ENCODE measurements at regions not wholly inside any gene's neighbourhood (a gene's known extent, or its start where the extent isn't known, plus 50 kb on each side); places are given as distances from the start of the nearest gene placed in this dataset.

- no peak for DNase-seq
- no peak overlapping the region for H3K9ac ChIP-seq (ENCODE audit: extremely low read depth, low read length, poor library complexity, severe bottlenecking)
- no peaks in the 10 kb centered on the region for H3K9me3 ChIP-seq (ENCODE audit: control insufficient read depth, low read length)
- Mint-ChIP-seq H3K9me3 (no peaks in the 10 kb centered on the region), H3K27me3 (ENCODE audit: insufficient read depth) (peaks cover 2% of the 10 kb centered on the region), H3K4me1 (peaks cover 37% of the 10 kb centered on the region), H3K4me3 (no peak overlapping the region), H3K27ac (no peak overlapping the region), H3K36me3 (ENCODE audit: low read depth) (no peaks in the 10 kb centered on the region)
- H3K36me3 ChIP-seq (ENCODE audit: control insufficient read depth, insufficient read depth, low read length) = no peaks in the 10 kb centered on the region
- H3K27me3 ChIP-seq (ENCODE audit: control insufficient read depth, insufficient read depth, low read length, poor library complexity, severe bottlenecking) = no peaks in the 10 kb centered on the region
- no peak overlapping the region for H3K27ac ChIP-seq (ENCODE audit: low read depth, low read length)
- no peak overlapping the region for H3K4me3 ChIP-seq (ENCODE audit: low read length)
- no peak for TF ChIP-seq CTCF (conservative IDR thresholded peaks at IDR 0.05)
- 72 to 85% methylated on average over 3 of the region's 3 CpGs for WGBS, 2 experiments (ENCODE audit: insufficient coverage in 1 of 2, insufficient read length in 1 of 2)
- peaks cover 27% of the 10 kb centered on the region for H3K4me1 ChIP-seq (ENCODE audit: control insufficient read depth, insufficient read depth, low read length)
Observed at GRCh38 chr5:36443941-36444340, 142.2 kb upstream of the RANBP3L start.

DNA sequence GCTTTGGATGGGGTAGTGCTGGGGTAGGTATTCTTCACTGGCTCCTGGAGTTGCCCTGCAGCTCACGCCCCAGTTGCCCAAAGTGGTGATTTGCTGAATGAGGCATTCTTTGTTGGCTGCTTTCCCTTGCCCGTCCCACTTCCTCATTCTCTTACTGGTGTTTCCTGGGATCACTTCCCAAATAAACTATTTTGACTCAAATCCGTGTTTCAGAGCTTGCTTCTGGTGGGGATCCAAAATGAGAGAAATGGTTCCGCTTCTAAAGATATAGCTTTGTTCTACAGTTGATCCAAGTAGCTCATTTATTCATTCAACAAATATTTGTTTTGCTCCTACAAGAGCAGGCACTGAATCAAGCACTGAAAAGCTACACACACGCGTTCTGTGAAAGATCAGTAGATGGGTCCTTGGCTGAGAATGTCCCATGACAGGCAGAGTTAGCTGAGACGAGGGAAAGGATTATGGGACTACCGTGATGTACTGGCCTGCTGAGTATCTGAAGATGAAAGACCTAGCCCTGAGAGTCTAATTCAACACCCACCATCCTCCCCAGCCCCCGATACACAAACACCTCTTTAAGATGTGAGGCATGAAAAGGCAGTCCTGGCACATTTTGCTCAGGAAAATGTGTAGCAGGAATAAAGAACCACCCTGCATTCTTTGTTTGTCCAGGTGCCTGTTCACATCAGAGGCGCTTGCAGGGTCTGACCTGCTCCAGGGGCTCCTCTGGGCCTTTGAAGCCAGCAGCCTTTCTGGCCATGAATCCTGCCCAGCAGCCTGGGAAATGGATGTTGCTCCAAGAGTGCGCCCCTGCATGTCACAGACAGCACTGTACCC is 143.1 kb upstream of the RANBP3L start:
- no peak for DNase-seq
- no peaks in the 10 kb centered on the region for H3K9me3 ChIP-seq (ENCODE audit: control insufficient read depth, low read length)
- 89 to 97% methylated on average over 6 to 11 of the region's 11 CpGs for WGBS, 2 experiments (ENCODE audit: insufficient coverage in 1 of 2, insufficient read length in 1 of 2)
- H3K4me1 Mint-ChIP-seq = peaks cover 37% of the 10 kb centered on the region
- no peaks in the 10 kb centered on the region for H3K9me3 Mint-ChIP-seq
- no peak overlapping the region for H3K27ac ChIP-seq (ENCODE audit: low read depth, low read length)
- no peak overlapping the region for H3K4me3 ChIP-seq (ENCODE audit: low read length)
- H3K4me3 Mint-ChIP-seq = no peak overlapping the region
- peaks cover 27% of the 10 kb centered on the region for H3K4me1 ChIP-seq (ENCODE audit: control insufficient read depth, insufficient read depth, low read length)
- H3K9ac ChIP-seq (ENCODE audit: extremely low read depth, low read length, poor library complexity, severe bottlenecking) = no peak overlapping the region
- no peaks in the 10 kb centered on the region for H3K36me3 ChIP-seq (ENCODE audit: control insufficient read depth, insufficient read depth, low read length)
- H3K36me3 Mint-ChIP-seq (ENCODE audit: low read depth) = no peaks in the 10 kb centered on the region
- TF ChIP-seq CTCF (conservative IDR thresholded peaks at IDR 0.05) = no peak
- no peaks in the 10 kb centered on the region for H3K27me3 ChIP-seq (ENCODE audit: control insufficient read depth, insufficient read depth, low read length, poor library complexity, severe bottlenecking)
- H3K27me3 Mint-ChIP-seq (ENCODE audit: insufficient read depth) = peaks cover under 1% of the 10 kb centered on the region
- no peak overlapping the region for H3K27ac Mint-ChIP-seq

- no peak for TF ChIP-seq CTCF (conservative IDR thresholded peaks at IDR 0.05)
- H3K4me3 Mint-ChIP-seq = no peak overlapping the region
- H3K9me3 ChIP-seq (ENCODE audit: control insufficient read depth, low read length) = no peaks in the 10 kb centered on the region
- no peak overlapping the region for H3K27ac ChIP-seq (ENCODE audit: low read depth, low read length)
- H3K4me1 Mint-ChIP-seq = peaks cover 21% of the 10 kb centered on the region
- no peaks in the 10 kb centered on the region for H3K36me3 ChIP-seq (ENCODE audit: control insufficient read depth, insufficient read depth, low read length)
- no peak overlapping the region for H3K27ac Mint-ChIP-seq
- H3K36me3 Mint-ChIP-seq (ENCODE audit: low read depth) = no peaks in the 10 kb centered on the region
- H3K4me3 ChIP-seq (ENCODE audit: low read length) = no peak overlapping the region
- no peaks in the 10 kb centered on the region for H3K27me3 ChIP-seq (ENCODE audit: control insufficient read depth, insufficient read depth, low read length, poor library complexity, severe bottlenecking)
- peaks cover 16% of the 10 kb centered on the region for H3K4me1 ChIP-seq (ENCODE audit: control insufficient read depth, insufficient read depth, low read length)
- H3K9me3 Mint-ChIP-seq = no peaks in the 10 kb centered on the region
- no peak for DNase-seq
- 85 to 100% methylated on average over 1 to 2 of the region's 2 CpGs for whole genome bisulfite sequencing, 2 experiments (ENCODE audit: insufficient coverage in 1 of 2, insufficient read length in 1 of 2)
- no peaks in the 10 kb centered on the region for H3K27me3 Mint-ChIP-seq (ENCODE audit: insufficient read depth)
- no peak overlapping the region for H3K9ac ChIP-seq (ENCODE audit: extremely low read depth, low read length, poor library complexity, severe bottlenecking)
Observed at GRCh38 chr5:36447776-36448175, 146.1 kb upstream of the RANBP3L start.
